ENCODE measurements at regions not wholly inside any gene's neighbourhood (a gene's known extent, or its start where the extent isn't known, plus 50 kb on each side); places are given as distances from the start of the nearest gene placed in this dataset.

DNA sequence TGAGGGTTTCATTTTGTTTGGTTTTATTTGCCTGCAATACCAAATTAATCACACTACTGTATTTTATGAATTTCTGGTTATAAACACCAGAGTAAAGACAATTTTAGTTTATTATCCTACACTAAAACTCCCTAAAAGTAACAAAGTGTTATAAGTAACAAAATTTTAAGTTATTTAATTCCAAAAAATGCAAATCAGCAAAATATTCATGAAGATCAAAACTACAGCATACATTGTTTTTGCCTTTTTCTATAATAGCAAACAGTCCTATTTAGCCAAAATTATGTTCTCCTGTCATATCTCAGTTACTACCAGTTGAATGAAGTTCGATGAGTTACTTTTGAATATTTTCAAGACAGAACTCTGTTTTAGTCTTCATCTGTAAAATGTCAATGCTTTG is 132.7 kb upstream of the CYLC2 start:
- TF ChIP-seq CTCF (IDR thresholded peaks at IDR 0.05; ENCODE audit: low read depth, low read length, poor library complexity, severe bottlenecking) (no peak), EZH2phosphoT487 (IDR thresholded peaks at IDR 0.05; ENCODE audit: borderline replicate concordance, low read length) (no peak)

Data from DOHH2 (cell line).